ENCODE measurements at regions not wholly inside any gene's neighbourhood (a gene's known extent, or its start where the extent isn't known, plus 50 kb on each side); places are given as distances from the start of the nearest gene placed in this dataset.

GRCh38 chr1:199172171-199173124, 533.6 kb downstream of the PTPRC start:
- no peak for FAIRE-seq

- FAIRE-seq = no peak
Observed at GRCh38 chr1:199173356-199173755, 534.5 kb downstream of the PTPRC start.

GRCh38 chr1:199174336-199174735, 535.5 kb downstream of the PTPRC start:
- no peak for FAIRE-seq

- no peak for FAIRE-seq
Observed at GRCh38 chr1:199176713-199177112, 537.9 kb downstream of the PTPRC start.

- no peak for FAIRE-seq
Observed at GRCh38 chr1:199177241-199177640, 538.4 kb downstream of the PTPRC start.

GRCh38 chr1:199178646-199179045, 539.8 kb downstream of the PTPRC start:
- FAIRE-seq = no peak

GRCh38 chr1:199182186-199182843, 543.5 kb downstream of the PTPRC start:
- no peak for FAIRE-seq

- FAIRE-seq = no peak
Observed at GRCh38 chr1:199184180-199184579, 545.3 kb downstream of the PTPRC start.

- FAIRE-seq = no peak
Observed at GRCh38 chr1:199194862-199195261, 556.0 kb downstream of the PTPRC start.

GRCh38 chr1:199197695-199198094, 558.9 kb downstream of the PTPRC start:
- no peak for FAIRE-seq

- FAIRE-seq = no peak
Observed at GRCh38 chr1:199202331-199202730, 563.5 kb downstream of the PTPRC start.

GRCh38 chr1:199204231-199204630, 565.4 kb downstream of the PTPRC start:
- FAIRE-seq = no peak

- no peak for FAIRE-seq
Observed at GRCh38 chr1:199205740-199206441, 567.1 kb downstream of the PTPRC start.

- FAIRE-seq = no peak
Observed at GRCh38 chr1:199208847-199209246, 570.0 kb downstream of the PTPRC start.

- FAIRE-seq = no peak
Observed at GRCh38 chr1:199218065-199218464, 579.2 kb downstream of the PTPRC start.

- no peak for FAIRE-seq
Observed at GRCh38 chr1:199218533-199218932, 579.7 kb downstream of the PTPRC start.

- FAIRE-seq = no peak
Observed at GRCh38 chr1:199220031-199220430, 581.2 kb downstream of the PTPRC start.

- FAIRE-seq = no peak
Observed at GRCh38 chr1:199221371-199222150, 582.7 kb downstream of the PTPRC start.

- FAIRE-seq = no peak
Observed at GRCh38 chr1:199223936-199224335, 585.1 kb downstream of the PTPRC start.

GRCh38 chr1:199226163-199226562, 587.3 kb downstream of the PTPRC start:
- FAIRE-seq = no peak

- no peak for FAIRE-seq
Observed at GRCh38 chr1:199242147-199242546, 603.3 kb downstream of the PTPRC start.

GRCh38 chr1:199242601-199243000, 603.8 kb downstream of the PTPRC start:
- FAIRE-seq = no peak
